Astrocyte (in vitro differentiated cells and primary cell): ENCODE measurements at regions not wholly inside any gene's neighbourhood (a gene's known extent, or its start where the extent isn't known, plus 50 kb on each side); places are given as distances from the start of the nearest gene placed in this dataset.

Experiments
- EZH2 ChIP-seq: IDR thresholded peaks from 2 replicates; pipeline ENCODE4 v1.6.1; 2012; ENCODE audit warnings: mild to moderate bottlenecking, low read length, inconsistent platforms; ENCODE audit not compliant: insufficient read depth
- TF ChIP-seq, protein P1 (sequence below): IDR thresholded peaks from 2 replicates; pipeline ENCODE4 v1.5.1; 2011; ENCODE audit warnings: low read depth, mild to moderate bottlenecking, inconsistent platforms, low read length, moderate library complexity; ENCODE audit not compliant: insufficient read depth

DNA sequence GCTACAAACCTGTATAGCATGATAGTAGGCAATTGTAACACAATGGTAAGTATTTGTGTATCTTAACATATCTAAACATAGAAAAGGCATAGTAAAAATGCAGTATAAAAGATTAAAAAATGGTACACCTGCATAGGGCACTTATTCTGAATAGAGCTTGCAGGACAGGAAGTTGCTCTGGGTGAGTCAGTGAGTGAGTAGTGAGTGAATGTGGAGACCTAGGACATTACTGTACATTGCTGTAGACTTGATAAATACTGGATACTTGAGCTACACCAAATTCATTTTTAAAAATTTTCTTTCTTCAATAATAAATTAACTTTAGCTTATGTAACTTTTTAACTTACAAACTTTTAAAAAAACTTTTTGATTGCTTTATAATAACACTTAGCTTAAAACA lies 68.2 kb upstream of the MAML3 start:
- TF ChIP-seq EZH2 = no peak
- TF ChIP-seq, protein P1, sequence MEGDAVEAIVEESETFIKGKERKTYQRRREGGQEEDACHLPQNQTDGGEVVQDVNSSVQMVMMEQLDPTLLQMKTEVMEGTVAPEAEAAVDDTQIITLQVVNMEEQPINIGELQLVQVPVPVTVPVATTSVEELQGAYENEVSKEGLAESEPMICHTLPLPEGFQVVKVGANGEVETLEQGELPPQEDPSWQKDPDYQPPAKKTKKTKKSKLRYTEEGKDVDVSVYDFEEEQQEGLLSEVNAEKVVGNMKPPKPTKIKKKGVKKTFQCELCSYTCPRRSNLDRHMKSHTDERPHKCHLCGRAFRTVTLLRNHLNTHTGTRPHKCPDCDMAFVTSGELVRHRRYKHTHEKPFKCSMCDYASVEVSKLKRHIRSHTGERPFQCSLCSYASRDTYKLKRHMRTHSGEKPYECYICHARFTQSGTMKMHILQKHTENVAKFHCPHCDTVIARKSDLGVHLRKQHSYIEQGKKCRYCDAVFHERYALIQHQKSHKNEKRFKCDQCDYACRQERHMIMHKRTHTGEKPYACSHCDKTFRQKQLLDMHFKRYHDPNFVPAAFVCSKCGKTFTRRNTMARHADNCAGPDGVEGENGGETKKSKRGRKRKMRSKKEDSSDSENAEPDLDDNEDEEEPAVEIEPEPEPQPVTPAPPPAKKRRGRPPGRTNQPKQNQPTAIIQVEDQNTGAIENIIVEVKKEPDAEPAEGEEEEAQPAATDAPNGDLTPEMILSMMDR = no peak
